ENCODE measurements at regions not wholly inside any gene's neighbourhood (a gene's known extent, or its start where the extent isn't known, plus 50 kb on each side); places are given as distances from the start of the nearest gene placed in this dataset.

GRCh38 chr14:87638196-87638595, 354.8 kb downstream of the GALC start:
- H3K27me3 ChIP-seq, result no peaks in the 10 kb centered on the region
- H3K9me3 ChIP-seq (replicated peaks in 1 of 3), result no peaks in the 10 kb centered on the region
- H3K36me3 ChIP-seq (replicated peaks in 1 of 2), result no peaks in the 10 kb centered on the region
- no peak overlapping the region for H3K27ac ChIP-seq
- DNase-seq, result no peak
- intact Hi-C loops (cut with DNase I), result no loop called here
- TF ChIP-seq CTCF (IDR thresholded peaks at IDR 0.05), result no peak
- no peak for TF ChIP-seq POLR2A (IDR thresholded peaks at IDR 0.05)
- H3K4me3 ChIP-seq, result no peak overlapping the region
- 76 to 95% (median 86%) methylated on average over 3 of the region's 3 CpGs for WGBS, 4 donors
- no peaks in the 10 kb centered on the region for H3K4me1 ChIP-seq (replicated peaks in 1 of 2)

- WGBS, 4 donors, result 55 to 69% (median 62%) methylated on average over 3 of the region's 3 CpGs
- Histone ChIP-seq H3K9me3 (replicated peaks in 1 of 3) (no peaks in the 10 kb centered on the region), H3K27ac (no peak overlapping the region), H3K4me3 (no peak overlapping the region), H3K36me3 (replicated peaks in 1 of 2) (no peaks in the 10 kb centered on the region), H3K27me3 (no peaks in the 10 kb centered on the region), H3K4me1 (replicated peaks in 1 of 2) (no peaks in the 10 kb centered on the region)
- TF ChIP-seq POLR2A (IDR thresholded peaks at IDR 0.05), result no peak
- no peak for TF ChIP-seq CTCF (IDR thresholded peaks at IDR 0.05)
- intact Hi-C loops (cut with DNase I), result no loop called here
- DNase-seq, result no peak
These were observed 357.5 kb downstream of the GALC start for GRCh38 chr14:87635442-87635841.

- Histone ChIP-seq H3K4me1 (replicated peaks in 1 of 2) (no peaks in the 10 kb centered on the region), H3K27ac (no peak overlapping the region), H3K4me3 (no peak overlapping the region), H3K9me3 (replicated peaks in 1 of 3) (no peaks in the 10 kb centered on the region), H3K27me3 (no peaks in the 10 kb centered on the region), H3K36me3 (replicated peaks in 1 of 2) (no peaks in the 10 kb centered on the region)
- DNase-seq, result no peak
- intact Hi-C loops (cut with DNase I), result no loop called here
- TF ChIP-seq CTCF (IDR thresholded peaks at IDR 0.05), result no peak
- no peak for TF ChIP-seq POLR2A (IDR thresholded peaks at IDR 0.05)
- whole genome bisulfite sequencing, 4 donors, result 88 to 98% (median 93%) methylated on average over 4 of the region's 4 CpGs
These were observed 360.2 kb downstream of the GALC start for GRCh38 chr14:87632796-87633195.

- intact Hi-C loops (cut with DNase I), result no loop called here
- Histone ChIP-seq H3K4me3 (no peak overlapping the region), H3K4me1 (replicated peaks in 1 of 2) (no peaks in the 10 kb centered on the region), H3K27me3 (no peaks in the 10 kb centered on the region), H3K9me3 (replicated peaks in 1 of 3) (no peaks in the 10 kb centered on the region), H3K36me3 (replicated peaks in 1 of 2) (no peaks in the 10 kb centered on the region), H3K27ac (no peak overlapping the region)
- 29 to 38% (median 32%) methylated on average over 4 of the region's 4 CpGs for WGBS, 4 donors
- TF ChIP-seq CTCF (IDR thresholded peaks at IDR 0.05), result no peak
- no peak for TF ChIP-seq POLR2A (IDR thresholded peaks at IDR 0.05)
- DNase-seq, result no peak
These were observed 362.1 kb downstream of the GALC start for GRCh38 chr14:87630846-87631245.

Measured in adrenal gland (tissue), 9 donors.